HG03469 (cell line): ENCODE measurements at regions not wholly inside any gene's neighbourhood (a gene's known extent, or its start where the extent isn't known, plus 50 kb on each side); places are given as distances from the start of the nearest gene placed in this dataset.
"Not testable (repeated sequence)": the region's sequence is repeated elsewhere in the genome, so short reads cannot be mapped to it uniquely, and the experiment has no call there.

Source experiments
- ATAC-seq: cut with Tn5 transposase; IDR thresholded peaks from one replicate; pipeline ENCODE4 v1.9.1; 2021; ENCODE audit warnings: mild to moderate bottlenecking, moderate library complexity, moderate number of reproducible peaks; ENCODE audit not compliant: unreplicated experiment

DNA sequence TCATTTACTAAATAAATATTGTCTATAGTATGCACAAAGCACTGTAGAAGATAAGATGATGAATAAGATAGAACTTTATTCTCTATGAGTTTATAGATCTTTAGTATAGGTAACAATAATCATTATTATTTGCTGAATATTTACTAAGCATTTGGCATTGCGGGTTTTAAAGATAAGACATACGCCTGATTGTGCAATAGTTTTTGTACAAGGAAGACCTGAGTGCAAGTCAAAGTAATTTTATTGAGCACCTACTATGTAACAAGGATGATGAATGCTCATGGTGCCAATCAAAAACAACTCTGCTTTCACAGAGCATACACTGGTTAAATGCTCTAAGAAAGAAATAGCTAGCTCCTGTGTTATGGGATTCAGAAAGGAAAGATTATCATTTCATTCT is 1461.7 kb upstream of the FLRT2 start:
- ATAC-seq, result no peak

DNA sequence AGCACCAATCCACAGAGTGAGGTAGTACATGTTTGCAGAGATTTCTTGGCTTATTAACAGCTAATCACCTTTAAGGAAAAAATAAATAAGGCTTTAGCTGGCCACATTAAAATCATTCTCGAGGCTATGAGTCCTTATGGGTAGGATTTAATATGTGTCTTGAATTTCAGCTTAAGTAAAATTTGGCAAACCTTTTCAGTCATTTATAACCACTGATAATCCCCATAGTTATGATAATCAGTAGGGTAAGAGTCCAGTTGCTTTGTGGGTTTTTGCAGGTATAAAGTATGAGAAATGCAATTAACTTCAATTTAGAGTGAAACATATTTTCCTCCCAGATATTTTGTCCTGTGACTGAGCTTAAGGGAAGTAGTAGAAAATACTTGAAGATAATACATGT is 1458.9 kb upstream of the FLRT2 start:
- ATAC-seq, result no peak

DNA sequence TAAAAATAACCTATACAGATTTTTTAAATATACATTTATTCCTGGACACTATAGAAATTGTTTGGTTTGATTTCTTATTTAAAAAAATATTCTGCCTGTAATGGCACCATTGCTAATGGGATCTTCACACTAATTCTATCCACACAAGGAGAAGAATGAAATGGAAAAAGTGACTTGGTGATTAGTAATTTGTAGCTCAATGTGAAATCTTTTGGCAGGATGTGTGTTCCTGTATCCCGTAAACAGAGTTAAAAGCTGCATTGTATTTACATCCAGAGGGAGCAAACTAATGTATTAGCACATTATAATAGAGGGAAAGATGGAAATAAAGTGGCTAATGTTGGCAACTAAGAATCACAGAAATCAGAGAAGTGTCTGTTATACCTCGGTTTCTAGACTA is 1455.3 kb upstream of the FLRT2 start:
- ATAC-seq, result no peak

DNA sequence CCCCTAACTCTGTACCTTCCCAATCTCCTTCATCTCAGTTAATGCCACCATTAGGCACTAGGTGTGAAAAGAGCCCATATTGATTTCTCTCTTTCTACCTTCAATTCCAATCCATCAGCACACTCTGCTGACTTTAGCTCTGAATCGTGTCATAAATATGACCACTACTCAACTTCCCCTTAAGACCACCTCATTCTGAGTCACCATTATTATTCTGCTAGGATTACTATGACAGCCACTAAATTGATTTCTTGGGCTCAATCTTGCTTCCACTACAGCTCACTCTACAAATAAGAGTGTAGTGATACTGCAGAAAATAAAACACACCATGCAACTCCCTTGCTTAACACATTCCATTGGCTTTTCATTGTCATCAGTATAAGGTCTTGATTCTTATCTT is 1449.0 kb upstream of the FLRT2 start:
- ATAC-seq, result no peak

DNA sequence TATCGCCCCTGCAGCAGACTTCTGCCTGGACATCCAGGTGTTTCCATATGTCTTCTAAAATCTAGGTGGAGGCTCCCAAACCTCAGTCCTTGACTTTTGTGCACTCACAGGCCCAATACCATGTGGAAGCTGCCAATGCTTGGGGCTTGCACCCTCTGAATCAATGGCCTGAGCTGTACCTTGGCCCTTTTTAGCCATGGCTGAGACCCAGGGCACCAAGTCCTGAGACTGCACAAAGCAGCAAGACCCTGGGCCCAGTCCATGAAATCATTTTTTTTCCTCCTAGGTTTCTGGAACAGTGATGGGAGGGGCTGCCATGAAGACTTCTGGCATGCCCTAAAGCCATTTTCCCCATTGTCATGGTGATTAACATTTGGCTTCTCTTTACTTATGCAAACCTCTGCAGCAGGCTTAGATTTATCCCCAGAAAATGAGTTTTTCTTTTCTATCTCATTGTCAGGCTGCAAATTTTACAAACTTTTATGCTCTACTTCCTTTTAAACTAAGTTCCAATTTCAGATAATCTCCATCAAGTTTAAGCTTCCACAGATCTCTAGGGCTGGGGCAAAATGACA is 1445.8 kb upstream of the FLRT2 start:
- ATAC-seq, result no peak

DNA sequence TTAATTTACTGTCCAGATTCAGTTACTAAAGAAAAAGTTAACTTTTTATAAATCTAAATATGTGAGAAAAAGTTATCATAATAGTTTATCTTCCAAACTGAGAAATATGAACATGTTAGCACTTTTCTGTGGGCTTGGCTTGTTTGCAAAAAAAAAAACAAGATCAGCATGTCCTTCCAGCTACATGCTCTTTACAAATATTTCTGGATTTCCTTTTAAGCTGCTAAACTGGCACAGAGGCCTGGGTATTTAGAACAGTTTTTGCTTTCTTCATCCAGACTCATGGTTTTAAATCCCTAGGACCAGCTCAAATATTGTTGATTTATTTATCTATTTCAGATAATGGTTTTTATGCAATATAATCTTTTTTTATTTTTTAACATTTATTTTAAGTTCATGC is 1444.5 kb upstream of the FLRT2 start:
- no peak for ATAC-seq

DNA sequence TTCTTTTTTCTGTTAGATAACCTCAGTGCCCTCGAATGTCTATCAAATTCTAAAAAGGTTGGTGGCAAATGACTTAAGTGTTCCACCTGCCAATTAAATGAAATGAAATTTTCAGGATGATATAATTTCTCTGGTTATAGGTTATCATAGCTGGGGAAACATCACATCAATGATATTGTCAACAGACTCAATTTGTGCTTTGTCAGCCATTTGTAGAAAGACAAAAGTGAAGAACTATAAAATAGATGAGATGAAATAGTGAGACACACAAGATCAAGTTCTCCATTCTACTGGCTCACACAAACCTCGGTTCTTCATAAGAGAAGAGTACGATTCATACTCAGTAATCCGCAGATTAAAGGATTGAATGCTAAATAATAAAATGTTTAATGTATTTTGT is 1443.2 kb upstream of the FLRT2 start:
- ATAC-seq, result no peak

DNA sequence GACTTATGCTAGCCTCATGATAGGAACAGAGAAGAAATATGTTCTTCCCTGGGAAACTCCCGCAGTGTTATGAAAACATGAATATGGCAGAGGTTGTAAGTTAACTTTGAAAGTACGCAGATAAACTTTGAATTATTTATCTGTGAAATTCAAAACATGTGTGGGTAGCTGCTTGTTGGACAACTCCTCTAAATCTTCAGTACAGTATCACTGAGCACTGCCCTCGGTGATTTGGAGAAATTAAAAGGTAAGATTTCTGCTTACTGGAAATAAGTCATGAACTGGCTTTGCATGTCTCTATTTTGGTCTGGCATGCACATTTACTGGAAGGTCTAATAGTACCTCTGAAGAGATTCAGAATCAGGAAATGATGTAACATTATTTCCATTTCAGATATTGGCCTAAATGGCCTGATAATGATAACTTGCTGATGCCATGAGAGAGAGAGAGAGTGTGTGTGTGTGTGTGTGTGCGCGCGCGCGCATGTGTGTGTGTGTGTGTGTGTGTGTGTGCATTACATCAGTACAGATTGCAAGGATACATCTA is 1441.9 kb upstream of the FLRT2 start:
- ATAC-seq, result no peak

DNA sequence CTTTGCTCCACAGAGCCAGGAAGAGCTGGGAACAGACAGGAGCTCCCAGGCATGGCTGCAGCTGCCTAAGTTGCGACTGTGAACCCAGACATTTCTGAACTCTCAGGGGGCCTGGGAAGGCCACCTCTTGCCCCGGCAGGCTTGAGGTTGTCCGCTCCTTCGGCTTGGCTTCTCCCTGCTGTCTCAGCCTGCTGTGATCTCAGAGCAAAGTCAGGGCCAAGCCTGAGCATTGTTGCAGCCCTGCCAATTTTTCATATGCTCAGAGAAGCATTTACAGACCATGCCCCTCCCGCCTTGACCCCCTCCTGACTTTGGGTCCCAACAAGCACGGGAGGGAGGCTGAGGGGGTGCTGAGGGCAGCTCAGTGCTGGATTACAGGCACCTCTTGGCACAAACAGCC is 1439.1 kb upstream of the FLRT2 start:
- no peak for ATAC-seq

DNA sequence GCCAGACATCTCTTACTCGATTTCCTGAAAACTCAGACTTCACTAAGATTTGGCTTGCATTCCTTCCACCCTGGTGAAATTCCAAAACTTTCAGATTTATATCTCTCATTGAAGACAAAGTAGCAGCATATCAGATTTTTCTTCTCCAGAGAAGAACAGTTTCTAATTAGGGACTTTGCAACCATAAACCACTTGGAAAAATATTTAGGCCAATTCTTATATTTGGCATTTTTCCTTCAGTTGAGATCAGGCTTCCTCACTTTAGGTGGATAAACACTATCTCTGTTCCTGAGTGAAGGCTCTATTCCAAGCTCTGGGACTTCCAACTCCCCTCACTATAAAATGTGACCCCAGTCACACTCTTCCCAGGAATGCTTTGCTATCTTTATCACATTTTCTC is 1434.3 kb upstream of the FLRT2 start:
- ATAC-seq, result no peak

DNA sequence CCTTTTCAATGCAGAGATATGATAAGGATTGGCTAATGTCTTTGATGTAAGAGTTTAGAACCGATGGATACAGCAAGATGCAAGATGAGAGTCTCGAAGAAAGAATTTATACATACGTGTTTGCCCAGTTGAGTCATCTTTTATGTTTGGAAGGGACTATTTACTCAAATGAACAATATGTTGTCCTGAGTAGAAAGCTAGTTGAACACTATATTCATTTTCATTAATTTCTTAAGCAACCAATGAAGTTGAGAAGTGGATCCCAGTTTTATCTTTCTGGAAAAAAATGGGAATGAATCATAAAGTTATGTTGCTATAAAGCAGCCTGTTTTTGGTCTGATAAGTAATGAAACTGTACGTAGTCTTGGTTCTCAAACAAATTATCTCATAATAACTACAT is 1431.7 kb upstream of the FLRT2 start:
- no peak for ATAC-seq

DNA sequence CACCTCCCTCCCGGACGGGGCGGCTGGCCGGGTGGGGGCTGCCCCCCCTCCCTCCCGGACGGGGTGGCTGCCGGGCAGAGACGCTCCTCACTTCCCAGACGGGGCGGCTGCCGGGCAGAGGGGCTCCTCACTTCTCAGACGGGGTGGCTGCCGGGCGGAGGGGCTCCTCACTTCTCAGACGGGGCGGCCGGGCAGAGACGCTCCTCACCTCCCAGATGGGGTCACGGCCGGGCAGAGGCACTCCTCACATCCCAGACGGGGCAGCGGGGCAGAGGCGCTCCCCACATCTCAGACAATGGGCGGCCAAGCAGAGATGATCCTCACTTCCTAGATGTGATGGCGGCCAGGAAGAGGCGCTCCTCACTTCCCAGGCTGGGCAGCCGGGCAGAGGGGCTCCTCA is 1430.4 kb upstream of the FLRT2 start:
- not testable (repeated sequence) for ATAC-seq

DNA sequence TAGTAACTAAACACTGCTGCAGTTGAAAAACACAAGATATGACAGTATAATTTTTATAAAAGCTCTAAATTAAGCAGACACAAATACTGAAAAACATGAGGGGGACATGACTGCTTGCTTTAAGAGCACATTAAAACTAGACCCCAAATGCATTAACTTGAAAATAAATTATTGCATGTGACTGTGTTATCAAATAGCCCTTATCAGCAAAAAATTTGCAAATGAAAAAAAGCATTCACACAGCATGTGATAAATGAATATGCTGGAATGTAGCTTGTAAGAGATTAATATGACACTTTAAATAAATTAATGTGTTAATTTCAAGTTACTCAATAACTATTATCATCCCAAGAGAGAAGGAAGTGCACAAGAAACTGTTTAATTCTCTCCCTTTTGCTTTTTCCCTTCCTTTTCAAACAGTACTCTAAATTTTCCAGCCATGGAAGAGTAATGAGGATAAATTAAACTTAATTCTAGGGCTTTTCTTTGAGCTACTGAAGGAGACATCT is 1422.1 kb upstream of the FLRT2 start:
- no peak for ATAC-seq

DNA sequence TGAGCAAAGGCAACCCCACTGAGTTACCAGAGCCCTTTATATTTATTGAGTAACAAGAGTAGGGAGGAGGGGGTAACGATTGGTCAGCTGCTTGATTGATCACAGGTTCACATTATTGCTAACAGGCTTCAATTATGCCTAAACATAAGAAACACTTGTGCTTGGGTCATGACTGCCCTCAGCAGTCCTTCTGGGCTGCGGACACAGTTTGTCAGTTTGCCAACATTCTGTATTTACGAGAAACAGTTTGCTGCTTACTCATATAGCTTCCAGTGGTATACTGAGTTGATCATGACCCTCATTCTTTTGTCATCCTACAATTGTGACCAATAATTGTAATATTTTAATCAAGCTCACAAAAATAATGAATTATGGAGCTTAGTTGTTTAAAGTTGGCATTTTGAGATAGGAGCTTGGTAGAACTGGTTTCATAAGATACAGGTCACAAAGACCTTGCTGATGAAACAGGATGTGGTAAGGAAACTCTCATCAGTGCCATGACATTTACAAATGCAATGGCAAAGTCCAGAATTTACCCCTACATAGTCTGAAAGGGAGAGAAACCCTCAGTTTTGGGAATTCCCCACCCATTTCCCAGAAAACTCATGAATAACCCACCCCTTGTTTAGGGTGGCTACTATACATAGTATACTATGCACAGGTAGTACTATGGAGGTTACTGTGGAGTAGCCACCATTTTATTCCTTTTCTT is 1421.0 kb upstream of the FLRT2 start:
- no peak for ATAC-seq

DNA sequence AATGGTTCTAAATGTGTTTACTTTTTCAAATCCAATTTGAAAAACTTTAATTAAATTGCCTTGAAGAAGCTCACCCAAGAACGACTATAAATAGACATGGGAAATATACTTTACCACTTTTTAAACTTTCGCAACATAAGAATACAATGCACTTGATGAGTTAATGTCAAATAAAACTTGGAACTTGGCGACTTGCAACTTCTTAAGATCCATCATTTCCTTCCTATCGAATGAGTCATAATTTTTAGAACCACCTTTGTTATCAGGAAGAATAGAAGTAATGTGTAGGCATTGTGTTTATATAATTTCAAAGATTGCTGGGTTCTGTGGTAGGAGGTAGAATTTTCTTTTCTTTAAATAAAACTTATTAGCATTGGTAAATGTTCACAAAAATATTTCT is 1417.4 kb upstream of the FLRT2 start:
- no peak for ATAC-seq

DNA sequence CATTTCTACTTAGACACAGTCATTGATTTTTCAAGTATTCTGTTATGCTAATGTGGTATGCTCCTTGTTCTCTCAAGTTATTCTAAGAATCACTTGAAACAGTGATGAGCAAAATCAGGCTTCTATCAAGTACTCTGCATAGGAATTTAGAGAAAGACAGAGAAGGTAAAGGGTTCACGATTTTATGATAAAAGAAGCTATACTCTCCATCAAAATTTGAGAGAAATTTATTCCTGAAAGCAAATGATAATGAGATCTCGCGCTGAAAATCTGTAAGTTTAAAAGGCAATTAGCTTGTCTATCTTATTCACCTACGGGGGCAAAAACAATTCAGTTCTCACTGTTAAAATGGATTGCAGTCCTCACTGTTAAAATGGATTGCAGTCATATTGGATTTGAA is 1404.3 kb upstream of the FLRT2 start:
- no peak for ATAC-seq

DNA sequence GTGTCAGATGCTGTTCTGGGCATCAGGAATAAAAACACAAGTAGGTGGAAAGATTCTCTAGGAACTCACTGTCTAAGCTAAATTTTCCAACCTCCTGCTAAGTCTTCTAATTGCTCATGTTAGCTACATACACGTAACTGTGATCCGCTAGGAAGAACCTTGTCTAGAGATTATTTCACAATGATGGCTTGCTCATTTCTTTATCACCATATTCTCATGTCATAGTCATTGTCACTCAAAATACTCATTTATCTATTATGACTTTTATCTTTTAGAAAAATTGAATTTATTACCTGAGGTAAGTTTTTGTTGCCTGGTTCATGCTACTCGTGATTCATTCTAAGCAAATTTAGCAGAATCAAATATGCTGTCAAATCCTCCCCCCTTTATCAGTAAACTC is 1402.4 kb upstream of the FLRT2 start:
- no peak for ATAC-seq

DNA sequence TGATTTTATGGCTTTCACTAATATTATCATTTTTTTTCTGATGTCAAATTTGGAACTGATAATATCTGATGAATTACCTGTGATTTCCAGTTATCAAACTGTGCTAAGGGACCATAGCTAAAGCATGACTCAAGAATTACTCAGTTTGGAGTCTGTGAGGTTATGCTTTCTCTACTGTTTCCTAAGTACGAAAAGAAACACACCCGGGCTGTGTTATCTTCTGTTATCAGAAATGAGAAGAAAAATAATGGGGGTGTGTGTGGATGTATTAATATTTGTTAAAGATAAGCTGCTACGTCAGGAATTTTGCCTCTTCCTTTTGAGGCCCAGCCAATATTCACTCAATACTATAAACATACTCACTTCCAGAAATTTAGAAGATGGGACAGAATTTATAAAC is 1401.9 kb upstream of the FLRT2 start:
- ATAC-seq, result no peak

DNA sequence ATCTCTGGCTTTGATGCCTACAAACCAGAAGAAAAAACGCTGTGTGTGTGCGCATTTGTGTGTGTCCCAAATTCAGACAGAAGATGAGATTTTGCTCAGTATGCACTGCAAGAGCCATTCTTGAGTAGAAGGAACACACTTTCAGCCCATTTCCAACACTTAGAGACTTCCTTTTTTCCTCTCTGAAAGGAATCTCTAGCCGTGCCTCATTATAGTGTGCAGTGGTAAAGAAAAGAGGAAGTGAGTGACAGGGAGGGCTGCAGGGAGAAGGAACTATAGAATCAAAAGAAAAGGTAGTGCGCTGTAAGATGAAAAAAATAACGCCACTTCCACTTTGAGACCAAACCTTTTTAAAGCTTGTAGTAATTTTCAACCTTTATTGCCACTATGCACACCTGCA is 1400.9 kb upstream of the FLRT2 start:
- ATAC-seq, result no peak

DNA sequence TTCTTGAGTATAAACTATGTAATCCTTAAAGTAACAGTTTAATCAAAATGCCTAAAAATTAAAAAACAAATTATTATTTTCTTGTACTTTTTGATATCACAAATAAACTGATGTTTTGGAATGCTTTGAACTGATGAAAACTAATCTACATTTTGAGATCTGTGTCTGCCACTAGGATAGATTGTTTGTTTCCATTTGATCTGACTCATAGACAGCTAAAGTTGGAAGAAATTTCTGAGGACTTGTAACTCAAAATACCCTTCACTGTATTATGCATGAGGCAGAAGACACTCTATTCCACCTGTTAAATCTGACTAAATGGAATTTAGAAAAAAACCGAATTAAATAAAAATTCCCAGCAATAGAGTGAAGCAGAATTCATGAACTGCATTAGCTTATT is 1400.0 kb upstream of the FLRT2 start:
- no peak for ATAC-seq

DNA sequence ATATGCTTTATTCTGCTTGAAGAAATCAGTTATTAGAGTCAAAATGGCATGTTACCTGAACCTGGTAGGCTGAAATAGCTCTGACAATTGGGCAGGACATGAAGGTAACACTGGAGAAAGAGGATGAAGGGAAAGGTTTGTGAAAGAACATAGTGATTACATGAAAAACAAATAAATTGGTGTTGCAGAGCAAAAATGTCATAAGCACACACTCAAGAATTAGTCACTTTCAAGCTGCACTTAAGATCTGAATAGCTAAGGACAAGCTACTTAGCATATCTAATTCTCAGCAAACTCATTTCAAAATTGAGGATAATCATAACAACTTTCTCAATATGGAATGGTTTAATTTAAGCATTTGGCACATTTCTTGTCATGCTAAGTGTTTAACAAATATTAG is 1398.0 kb upstream of the FLRT2 start:
- no peak for ATAC-seq

DNA sequence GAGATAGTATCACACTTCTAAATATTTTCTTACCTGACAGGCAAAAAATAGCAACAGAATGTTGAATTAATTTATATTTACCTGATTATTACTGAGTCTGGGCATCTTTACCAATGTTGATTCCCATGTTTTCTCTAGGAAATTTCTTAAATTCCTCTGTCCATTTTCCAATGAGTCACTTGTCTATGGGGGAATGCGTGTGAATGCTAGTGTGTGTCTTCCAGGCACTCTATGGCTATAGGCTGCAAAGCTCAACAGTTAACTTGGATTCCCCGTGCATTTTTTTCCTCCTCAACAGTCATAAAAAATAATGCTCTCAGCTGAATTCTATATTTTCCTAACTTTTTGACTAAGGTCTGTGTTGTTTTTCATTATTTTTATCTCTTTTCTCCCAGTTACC is 1385.8 kb upstream of the FLRT2 start:
- no peak for ATAC-seq

DNA sequence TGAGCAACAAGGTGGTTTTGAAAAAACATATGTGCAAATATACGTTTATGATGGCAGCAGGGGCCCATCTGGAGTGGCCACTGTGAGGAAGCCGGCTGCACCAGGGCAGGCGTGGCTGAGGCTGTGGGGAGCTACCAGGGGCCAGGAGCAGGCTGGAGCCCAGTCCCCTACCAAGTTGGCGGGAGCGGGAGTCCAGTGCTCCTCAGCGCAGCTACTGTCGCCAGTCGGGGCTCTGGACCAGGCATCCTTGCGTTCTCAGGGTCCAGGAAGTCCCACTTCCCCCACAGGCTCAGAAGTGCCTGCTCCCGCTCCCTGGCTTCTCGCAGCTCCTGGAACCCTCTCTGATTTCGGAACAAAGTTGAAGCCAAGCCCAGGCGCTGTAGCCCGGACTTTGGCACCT is 1377.5 kb upstream of the FLRT2 start:
- ATAC-seq, result no peak
